ENCODE measurements at regions not wholly inside any gene's neighbourhood (a gene's known extent, or its start where the extent isn't known, plus 50 kb on each side); places are given as distances from the start of the nearest gene placed in this dataset.
"Not testable (repeated sequence)": the region's sequence is repeated elsewhere in the genome, so short reads cannot be mapped to it uniquely, and the experiment has no call there.

DNA sequence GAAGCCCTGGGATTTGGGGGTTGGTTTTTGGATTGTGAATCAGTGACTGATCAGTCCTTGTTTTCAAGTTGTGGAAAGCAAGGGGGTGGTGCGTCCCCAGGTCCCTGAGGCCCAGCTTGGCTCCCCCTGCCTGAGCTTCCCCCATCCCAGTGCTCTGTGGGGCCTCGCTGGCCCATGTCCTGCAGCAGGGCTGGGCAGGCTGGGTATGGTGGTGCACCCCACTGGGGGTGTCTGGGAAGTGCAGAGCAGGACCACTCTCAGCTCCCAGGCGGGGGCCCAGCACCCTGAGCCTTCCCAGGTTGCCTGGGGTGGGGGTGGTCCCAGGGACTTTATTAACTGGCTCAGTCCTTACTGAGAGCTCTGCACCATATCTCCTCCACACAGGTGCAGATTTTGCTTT is 483.3 kb downstream of the TUBA3C start:
- not testable (repeated sequence) for H3K4me3 ChIP-seq, H3K27ac ChIP-seq

GRCh38 chr13:18697851-18698250 is 483.8 kb downstream of the TUBA3C start:
- H3K27ac ChIP-seq, H3K4me3 ChIP-seq: not testable (repeated sequence)

- not testable (repeated sequence) for H3K4me3 ChIP-seq, H3K27ac ChIP-seq
These were observed 484.4 kb downstream of the TUBA3C start for GRCh38 chr13:18697221-18697620.

DNA sequence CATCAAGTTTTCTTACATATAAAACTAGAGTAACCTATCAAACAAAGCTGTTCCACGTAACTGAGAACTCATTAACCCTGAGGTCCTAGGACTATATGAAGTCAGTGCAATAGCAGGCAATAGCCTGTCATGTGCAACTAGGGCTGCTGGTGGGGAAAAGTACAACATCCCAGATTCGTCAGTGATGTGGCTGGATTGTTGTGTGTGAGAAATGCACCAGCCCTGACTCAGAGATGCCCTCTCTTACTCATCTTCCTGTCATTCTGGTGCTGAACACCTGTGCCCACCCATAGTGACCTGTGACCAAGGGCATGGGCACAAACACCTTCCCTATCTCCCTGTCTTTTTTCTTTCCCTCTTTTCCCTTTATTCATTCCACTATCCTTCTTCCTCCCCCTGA is 504.2 kb downstream of the TUBA3C start:
- H3K4me3 ChIP-seq, H3K27ac ChIP-seq: not testable (repeated sequence)

DNA sequence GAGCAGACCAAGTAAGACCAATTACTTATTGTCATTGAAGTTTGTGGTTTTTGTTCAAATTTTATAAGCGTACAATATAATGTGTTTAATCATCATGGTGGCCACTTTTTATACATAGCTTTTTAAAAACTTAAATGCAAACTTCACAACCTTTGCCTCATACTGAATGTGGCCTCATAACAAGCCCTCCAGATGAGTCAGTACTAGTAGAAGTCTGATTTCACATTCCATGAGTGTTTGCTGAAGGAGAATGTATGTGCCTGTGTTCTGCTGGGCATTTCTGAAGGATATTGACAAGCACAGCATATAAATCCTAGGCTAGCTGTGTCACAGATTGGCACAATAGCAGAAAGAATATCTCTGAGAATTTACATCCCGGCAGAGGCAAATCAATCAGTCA is 506.4 kb downstream of the TUBA3C start:
- not testable (repeated sequence) for H3K27ac ChIP-seq, H3K4me3 ChIP-seq

GRCh38 chr13:18673794-18674193 is 507.8 kb downstream of the TUBA3C start:
- not testable (repeated sequence) for H3K4me3 ChIP-seq, H3K27ac ChIP-seq

GRCh38 chr13:18666585-18666984 is 515.0 kb downstream of the TUBA3C start:
- H3K27ac ChIP-seq, H3K4me3 ChIP-seq: not testable (repeated sequence)

GRCh38 chr13:18665716-18666115 is 515.9 kb downstream of the TUBA3C start:
- not testable (repeated sequence) for H3K4me3 ChIP-seq

GRCh38 chr13:18665124-18665523 is 516.5 kb downstream of the TUBA3C start:
- H3K27ac ChIP-seq: not testable (repeated sequence)

More at GRCh38 chr13:18665716-18666115, 515.9 kb downstream of the TUBA3C start:
- not testable (repeated sequence) for H3K27ac ChIP-seq

DNA sequence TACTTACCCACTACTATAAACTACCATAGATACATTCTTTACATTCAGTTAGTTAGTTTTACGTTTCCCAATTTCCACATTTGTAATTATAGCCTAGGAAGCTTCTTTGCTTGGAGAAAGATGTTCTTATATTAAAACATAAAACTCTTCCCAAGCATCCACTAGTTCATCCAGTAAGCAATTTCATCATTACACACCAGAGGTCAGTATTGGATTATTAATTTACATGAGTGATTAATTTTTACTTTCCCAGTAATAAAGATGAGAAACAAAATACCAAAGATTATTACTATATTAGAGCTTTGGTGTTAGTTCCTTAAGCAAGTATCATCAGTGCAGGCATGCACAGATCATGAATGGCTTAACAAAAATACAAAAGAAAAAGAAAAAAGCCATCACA is 518.4 kb downstream of the TUBA3C start:
- H3K4me3 ChIP-seq, H3K27ac ChIP-seq: not testable (repeated sequence)

More at GRCh38 chr13:18665124-18665523, 516.5 kb downstream of the TUBA3C start:
- not testable (repeated sequence) for H3K4me3 ChIP-seq

- H3K4me3 ChIP-seq, H3K27ac ChIP-seq: not testable (repeated sequence)
These were observed 537.9 kb downstream of the TUBA3C start for GRCh38 chr13:18643644-18644172.

GRCh38 chr13:18628928-18629327 is 552.7 kb downstream of the TUBA3C start:
- not testable (repeated sequence) for H3K4me3 ChIP-seq, H3K27ac ChIP-seq

- Histone ChIP-seq H3K4me3 (peak overlapping the region in 1 of 7 experiments; percentile 13), H3K27ac (no peak overlapping the region)
These were observed 553.2 kb downstream of the TUBA3C start for GRCh38 chr13:18628428-18628827.

DNA sequence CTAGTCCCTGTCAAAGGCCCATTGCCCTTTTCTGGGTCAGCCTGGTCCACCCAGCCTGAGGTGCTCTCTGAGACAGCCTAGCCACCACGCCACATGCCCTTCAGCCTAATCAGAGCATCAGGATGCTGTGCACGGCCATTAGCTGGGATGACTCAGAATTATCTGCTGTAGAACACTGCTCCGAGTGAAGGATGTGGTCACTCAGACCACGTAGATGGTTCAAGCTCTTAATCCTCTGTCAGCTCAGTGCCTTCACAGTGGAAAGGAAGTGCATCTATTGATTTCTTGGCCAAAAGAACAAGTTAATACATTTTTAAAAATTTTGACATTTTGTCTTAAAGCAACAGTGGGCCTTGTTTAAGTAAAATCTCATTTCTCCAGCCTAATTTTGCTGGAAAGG is 557.6 kb downstream of the TUBA3C start:
- not testable (repeated sequence) for H3K4me3 ChIP-seq

DNA sequence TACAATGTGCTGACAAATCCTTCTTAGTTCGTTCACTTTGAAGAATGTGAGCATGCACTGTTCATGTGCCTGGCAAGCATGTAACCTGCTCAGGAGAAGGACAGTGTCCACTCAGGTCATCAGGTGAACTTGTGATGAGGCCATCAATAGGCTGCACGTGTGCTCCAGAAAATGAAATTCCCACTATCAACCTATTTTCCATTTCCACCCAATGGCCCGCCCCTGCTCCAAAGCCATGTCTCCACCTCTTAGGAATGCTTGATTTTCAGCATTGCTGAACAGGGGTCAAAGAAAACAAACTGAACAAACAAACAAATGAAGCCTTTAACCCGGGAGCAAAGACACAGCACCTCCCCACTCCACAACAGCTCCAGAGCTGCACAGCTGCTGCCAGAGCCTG is 563.2 kb downstream of the TUBA3C start:
- H3K27ac ChIP-seq, H3K4me3 ChIP-seq: not testable (repeated sequence)

More for the DNA sequence above, 557.6 kb downstream of the TUBA3C start:
- H3K27ac ChIP-seq: not testable (repeated sequence)

GRCh38 chr13:18610476-18610875 is 571.1 kb downstream of the TUBA3C start:
- not testable (repeated sequence) for H3K27ac ChIP-seq, H3K4me3 ChIP-seq

GRCh38 chr13:18609371-18609770 is 572.3 kb downstream of the TUBA3C start:
- H3K27ac ChIP-seq, H3K4me3 ChIP-seq: not testable (repeated sequence)

DNA sequence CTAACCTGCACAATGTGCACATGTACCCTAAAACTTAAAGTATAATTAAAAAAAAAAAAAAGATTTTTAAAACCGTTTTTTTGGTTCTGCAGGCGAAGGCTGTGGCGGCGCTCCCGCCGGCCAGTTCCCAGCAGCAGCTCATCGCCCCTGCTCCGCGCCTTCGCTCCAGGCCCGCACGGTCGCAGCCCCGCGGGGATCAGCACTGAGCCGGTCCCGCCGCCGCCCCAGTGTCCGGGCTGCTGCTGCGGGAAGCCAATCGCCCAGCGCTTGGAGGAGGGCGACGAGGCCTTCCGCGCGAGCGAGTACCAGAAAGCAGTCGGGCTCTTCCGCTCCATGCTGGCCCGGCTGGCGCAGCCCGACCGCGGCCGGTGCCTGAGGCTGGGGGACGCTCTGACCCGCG is 572.8 kb downstream of the TUBA3C start:
- H3K4me3 ChIP-seq, H3K27ac ChIP-seq: not testable (repeated sequence)

DNA sequence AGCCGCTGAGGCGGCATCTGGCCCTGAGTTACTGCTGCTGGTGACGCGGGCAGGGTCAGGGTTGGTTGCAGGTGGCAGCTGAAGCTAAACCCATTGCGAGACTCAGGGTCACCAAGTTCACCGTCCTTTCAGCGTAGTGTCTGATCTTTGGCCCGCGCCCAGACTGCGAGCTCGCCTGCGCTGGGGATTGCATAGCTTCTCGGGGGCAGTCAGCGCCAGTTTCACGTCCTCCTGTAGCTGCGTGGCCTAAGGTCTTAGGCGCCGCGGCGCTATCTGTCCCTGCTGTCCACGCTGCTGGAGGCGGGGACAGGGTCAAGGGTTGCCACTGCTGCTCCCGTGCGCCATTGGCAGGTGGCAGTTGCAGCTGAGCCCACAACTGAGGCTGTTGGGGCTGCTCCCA is 581.3 kb downstream of the TUBA3C start:
- not testable (repeated sequence) for H3K27ac ChIP-seq, H3K4me3 ChIP-seq

GRCh38 chr13:18599791-18600211 is 581.8 kb downstream of the TUBA3C start:
- H3K4me3 ChIP-seq, H3K27ac ChIP-seq: not testable (repeated sequence)

DNA sequence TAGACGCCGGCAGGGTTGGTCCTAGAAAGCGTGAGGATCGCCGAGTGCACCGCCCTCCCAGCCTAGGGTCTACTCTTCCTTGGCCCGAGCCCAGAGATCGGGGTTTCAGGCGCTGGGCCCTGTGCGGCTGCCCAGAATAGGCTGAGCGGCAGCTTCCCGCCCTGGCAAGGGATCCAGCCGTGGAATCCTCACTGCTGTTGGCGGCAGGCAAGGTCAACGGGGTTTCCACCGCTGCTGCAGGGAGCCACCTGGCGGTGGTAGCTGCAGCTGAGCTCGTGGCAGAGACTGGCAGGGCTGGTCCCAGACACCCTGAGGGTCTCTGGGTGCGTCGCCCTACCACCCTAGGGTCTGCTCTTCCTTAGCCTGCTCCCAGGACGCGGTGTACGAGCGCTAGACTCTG is 583.1 kb downstream of the TUBA3C start:
- H3K27ac ChIP-seq, H3K4me3 ChIP-seq: not testable (repeated sequence)

GRCh38 chr13:18597940-18598339 is 583.7 kb downstream of the TUBA3C start:
- not testable (repeated sequence) for H3K4me3 ChIP-seq, H3K27ac ChIP-seq

Data from skin epidermis (tissue), 12 donors.